Hypothalamus (tissue), 51 donors: ENCODE measurements at regions not wholly inside any gene's neighbourhood (a gene's known extent, or its start where the extent isn't known, plus 50 kb on each side); places are given as distances from the start of the nearest gene placed in this dataset.

Experiments used
- DNase-seq, 51 donors: peaks; one replicate each; lab custom pipeline; 2025; lab: John Stamatoyannopoulos, UW

DNA sequence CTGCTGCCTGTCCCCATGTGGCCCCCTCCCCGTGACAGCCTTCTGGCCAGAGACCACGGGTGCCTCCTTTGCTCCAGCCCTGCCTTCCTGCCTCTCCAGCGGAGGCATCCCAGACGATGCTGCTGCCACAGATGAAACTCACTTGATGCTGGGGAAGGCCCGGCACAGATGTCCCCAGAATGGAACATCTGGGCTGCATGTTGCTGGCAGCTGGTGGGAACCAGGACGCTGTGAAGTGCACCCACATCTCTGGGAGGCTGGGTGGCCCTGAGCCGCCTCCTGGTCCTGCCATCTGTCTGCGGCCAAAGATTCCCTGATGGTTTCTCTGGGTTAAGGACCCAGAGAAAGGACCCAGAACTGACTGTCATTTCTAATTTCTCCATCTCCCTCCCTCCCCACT lies 51.9 kb upstream of the PTPRS start:
- no peak for DNase-seq

GRCh38 chr19:5393088-5393487 lies 52.5 kb upstream of the PTPRS start:
- no peak for DNase-seq

DNA sequence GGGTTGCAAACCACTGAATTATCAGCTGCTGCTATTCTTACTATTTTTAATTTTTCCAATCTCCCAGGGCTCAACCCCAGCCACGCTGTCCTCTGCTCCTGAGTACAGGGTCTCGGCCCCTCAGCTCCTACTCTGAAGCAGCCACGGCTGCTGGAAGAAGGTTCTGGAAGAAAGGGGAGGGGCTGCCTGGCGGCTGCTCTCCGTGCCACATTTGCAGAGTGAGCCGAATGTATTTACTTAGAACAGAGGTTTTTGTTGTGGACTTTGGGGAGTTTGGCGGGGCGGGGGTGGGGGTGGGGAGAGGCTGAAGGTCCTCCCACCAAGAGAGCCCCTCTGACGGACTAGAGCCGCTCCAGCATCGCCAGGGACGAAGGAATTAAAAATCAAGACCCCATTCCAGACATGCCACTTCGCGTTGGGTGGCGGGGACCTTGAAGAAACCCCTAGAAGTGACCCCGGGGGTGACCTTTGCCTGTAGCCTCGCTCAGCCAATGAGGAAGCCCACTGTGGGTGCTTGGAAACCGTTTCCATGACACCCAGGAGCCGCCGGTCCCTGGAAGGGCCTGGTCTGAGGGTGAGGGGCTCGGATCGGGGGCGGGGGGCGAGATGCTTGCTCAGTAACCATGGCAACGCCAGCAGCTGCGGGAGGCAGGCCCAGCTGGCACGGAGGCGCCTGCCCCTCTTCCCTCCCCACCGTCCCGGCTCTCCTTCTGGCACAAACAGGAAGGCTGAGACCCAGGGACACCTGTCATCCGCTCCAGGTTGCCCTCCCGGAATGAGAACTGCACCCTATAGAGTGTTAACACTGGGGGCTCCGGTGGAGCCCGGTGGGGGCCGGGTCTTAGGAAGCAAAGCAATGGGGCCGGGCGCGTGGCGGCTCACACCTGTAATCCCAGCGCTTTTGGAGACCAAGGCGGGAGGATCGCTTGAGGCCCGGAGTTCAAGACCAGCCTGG lies 54.2 kb upstream of the PTPRS start:
- DNase-seq, result peak in 9 of 51 donors; percentile 2 to 28 (median 11)

DNA sequence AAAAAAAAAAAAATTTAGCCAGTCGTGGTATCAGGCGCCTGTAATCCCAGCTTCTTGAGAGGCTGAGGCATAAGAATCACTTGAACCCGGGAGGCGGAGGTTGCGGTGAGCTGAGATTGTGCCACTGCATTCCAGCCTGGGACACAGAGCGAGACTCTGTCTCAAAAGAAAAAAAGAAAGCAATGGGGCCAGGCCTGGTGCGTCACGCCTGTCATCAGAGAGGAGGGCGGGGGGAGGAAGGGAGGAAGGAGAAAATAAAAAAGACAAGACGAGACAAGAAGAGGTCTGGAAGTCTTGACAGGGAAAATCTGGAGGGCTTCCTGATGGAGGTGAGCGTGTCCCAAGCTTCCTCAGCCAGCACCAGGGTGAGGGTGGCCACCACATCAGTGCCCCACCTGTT lies 54.9 kb upstream of the PTPRS start:
- no peak for DNase-seq

DNA sequence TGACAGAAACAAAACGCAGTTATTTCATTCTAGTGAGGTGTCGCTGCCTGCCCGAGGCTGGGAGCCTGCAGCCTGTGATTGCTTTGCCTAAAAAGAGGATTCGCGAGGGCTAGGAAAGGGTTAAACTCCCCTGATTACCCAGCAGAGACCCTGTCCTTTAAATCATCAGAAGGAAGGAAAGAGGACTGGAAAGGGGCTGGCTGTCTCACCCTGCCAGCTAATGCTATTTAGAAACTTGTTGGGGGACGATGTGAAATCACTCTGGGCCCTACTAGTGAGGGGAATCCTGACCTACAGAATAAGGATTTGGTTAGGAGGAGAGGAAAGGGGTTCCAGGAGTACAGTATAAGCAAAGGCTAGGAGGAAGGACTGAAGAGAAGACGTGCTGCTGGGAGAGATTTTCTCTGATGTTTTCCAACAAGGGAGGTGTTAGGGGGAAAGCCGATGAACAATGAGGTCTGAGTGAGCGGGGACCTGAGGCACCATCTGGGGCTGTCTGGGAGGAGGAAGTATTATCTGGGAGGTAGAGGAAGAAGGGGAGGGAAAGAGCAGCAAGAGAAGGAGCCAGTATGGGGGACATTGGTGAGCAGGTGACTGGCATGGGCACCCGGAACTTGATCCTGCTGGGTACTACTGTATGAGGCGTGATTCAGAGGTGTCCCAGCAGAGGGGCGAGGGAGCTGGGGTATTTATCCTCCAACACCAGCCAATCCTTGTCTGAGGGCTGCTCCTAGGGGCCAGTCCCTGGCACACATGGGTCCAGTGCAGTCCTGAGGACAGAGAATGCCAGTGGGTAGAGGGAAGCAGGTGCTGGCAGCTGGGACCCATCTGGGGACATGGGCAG lies 55.7 kb upstream of the PTPRS start:
- peak in 3 of 51 donors; percentile 10 to 34 (median 30) for DNase-seq

DNA sequence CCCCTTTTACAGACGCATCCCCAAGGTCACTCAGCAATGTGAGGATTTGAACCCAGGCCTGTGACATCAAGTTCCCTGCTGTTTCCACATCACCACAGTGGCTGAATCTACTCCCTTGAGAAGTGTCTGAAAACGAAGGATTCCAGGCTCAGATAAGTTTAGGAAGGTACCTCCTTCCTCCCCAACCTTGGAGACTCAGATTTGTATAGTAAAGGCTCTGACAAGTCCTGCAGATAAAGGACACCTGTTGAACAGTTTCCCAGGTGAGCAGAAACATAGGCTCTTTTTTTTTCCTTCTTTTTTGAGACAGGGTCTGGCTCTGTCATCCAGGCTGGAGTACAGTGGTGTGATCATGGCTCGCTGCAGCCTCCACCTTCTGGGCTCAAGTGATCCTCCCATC lies 56.4 kb upstream of the PTPRS start:
- no peak for DNase-seq

GRCh38 chr19:5397804-5398692 lies 57.2 kb upstream of the ZNRF4 start:
- peak in 19 of 51 donors; percentile 4 to 47 (median 19) for DNase-seq

DNA sequence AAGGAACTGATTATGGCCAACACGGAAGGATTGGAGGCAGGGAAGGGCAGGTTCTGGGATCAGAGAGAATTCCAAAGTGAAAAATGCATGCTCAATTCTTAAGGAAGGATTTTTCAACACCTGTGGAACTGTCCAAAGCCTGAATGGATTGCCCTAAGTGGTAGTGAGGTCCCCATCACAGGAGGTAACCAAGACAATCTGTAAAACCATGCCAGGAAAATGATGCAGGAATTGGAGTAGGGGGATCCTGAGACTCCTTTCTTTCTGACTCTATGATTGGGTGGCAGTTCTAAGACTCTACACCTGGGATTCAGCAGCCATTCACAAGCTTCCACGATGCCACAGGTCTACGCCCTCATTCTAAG lies 56.5 kb upstream of the ZNRF4 start:
- no peak for DNase-seq

GRCh38 chr19:5403968-5404640 lies 51.1 kb upstream of the ZNRF4 start:
- DNase-seq, result peak in 35 of 51 donors; percentile 1 to 62 (median 30)
